HG02884 (cell line): ENCODE measurements at regions not wholly inside any gene's neighbourhood (a gene's known extent, or its start where the extent isn't known, plus 50 kb on each side); places are given as distances from the start of the nearest gene placed in this dataset.

Experiments
- ATAC-seq: cut with Tn5 transposase; IDR thresholded peaks from one replicate; pipeline ENCODE4 v1.9.1; 2021; ENCODE audit warnings: mild to moderate bottlenecking, moderate library complexity; ENCODE audit not compliant: unreplicated experiment

DNA sequence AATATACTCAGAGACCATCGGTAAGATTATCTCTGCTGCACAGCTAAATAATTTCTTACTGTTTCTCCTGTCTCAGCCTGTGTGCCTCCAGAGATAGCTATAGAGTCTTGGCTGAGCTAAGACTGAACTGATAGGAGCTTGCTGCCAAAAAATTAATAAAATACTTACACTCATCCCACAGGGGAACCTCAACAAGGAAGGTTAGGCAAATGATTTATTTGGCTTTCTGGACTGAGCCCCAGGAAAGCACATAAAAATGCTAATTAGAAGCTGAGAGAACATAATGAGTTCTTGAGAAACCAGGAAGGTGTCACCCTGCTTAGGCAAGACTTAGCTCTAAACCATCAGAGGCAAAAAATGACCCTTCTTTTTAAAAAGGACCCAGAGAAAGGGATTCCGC, 534.5 kb downstream of the TNS3 start:
- ATAC-seq = no peak

DNA sequence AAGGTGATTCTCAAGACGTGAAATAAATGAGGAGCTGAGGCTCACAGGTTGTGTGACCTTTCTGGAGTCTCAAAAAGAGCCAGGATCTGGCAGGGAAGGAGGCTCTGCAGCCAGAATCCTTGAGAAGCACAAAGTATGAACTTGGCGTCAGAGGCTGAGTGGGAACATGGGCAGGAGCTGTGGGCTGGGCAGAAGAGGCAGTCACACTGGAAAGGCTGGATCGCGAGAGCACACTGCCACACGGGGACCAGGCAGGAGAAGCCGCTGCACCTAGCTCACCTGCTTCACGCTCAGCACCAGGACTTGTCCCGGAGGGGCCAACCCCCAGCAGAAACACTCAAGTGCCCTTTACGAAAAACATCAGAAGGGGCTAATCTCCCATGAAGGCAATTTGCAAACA, 535.0 kb downstream of the TNS3 start:
- ATAC-seq = no peak

DNA sequence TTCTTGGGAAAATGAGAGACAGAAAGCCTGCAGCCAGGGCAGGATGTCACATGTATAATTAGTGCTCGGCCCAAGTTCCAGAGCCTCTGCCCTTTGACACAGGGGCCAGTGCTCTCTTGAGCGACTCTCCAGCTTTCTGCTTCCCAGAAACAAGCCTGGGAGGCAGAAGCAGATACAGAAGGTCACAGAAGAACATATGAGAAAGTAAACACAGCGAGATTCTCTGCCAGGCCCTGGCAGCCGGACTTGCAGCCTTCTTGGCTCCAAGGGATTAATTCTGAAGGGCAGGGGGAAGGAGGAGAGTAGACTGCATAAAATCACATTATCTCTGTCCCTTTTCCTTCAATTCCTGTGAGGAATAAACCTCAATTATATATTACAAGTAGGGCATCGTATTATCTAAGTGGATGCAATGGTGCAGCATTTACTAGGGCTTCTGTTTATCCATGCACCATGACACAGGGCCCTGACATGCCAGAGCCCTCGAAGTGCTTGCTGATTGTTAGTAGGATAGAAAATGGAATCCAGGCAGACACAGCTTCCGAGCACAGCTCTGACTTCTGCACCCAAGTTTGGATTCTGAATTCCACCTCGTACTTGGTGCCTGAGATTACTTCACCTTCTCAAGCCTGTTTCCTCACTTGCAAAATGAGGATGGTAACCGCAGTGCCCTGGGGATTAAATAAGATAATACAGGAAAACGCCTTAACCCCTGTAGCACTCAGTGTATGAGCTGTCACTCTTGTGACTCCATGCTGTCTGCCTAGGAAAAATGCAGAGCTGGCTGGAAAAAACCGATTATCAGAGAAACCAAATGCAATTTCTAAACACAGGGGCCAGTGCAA, 536.5 kb downstream of the TNS3 start:
- no peak for ATAC-seq

DNA sequence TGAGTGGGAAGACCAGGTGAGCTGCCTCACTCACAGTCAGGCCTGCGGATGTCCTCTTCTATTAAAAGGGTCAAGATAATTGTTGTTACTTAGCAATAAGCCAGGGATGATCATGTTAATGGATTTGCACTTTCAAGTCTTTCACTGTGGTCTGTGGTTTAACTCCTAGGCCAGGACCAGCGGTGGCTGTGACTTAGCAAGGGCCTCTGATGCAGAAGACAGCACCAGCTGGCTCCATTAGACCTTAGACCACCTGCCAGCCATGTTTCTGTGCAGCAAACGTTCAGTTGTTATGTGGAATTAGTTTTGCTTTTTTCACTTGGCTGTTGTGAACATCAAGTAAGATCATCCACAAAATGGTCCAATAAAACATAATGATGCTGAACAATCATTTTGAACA, 537.3 kb downstream of the TNS3 start:
- ATAC-seq = no peak

DNA sequence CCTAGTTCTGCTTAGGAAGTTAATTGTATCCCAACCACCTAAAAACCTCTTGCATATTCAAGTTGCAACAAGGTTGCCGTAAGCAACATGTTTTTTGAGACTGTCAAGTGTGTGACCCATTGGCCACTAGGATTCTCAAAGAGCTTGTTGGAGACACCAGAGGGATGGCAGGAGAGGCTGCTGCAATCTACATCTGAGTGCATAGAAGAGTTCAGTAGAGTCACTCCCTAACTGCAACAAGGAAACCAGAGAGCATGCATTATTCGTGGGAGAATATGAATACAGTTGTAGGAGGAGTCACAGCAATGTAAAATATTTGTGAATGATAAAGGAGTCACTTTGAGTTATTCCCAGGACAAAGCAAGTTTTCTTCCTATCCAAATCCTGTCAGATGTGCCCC, 538.6 kb downstream of the TNS3 start:
- no peak for ATAC-seq

DNA sequence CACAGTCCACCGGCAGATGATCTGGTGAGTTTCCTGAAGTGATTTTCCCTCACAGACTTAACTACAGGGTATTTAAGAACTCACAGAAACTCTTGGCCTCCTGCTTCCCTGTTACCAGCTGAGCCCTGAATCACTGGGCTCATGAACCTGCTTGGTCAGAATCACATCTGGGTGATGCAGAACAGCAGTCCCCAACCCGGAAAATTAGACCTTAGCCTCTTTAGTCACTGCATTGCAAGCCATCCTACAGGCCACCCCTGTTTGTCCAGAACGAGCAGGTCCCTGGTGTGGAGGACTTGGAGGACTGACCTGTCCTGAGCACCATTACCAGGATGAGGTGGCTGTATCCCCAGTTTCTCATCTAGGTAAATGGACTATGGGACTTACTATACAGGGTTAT, 539.2 kb downstream of the TNS3 start:
- no peak for ATAC-seq

DNA sequence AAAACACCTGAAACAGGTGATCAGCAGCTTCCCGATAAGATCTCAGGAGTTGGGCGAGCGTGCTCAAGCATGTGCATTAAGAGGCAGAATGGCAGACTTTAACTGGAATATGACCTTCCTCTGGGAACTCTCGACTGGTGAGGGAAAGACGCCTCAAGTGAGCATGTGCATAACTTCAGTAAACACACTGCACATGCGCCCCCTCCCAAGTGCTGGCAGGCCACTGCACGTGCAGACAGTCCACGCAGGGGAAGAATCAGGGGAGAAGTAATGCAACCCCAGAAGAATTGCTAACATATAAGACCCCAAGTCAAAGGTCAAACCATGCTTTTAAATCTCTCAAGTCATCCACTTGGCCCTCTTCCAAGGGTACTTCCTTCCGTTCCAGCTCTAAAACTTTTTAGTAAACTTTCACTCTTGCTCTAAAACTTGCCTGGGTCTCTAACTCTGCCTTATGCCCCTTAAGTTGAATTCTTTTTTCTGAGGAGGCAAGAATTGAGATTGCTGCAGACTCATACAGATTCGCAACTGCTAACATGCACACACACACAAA, 541.0 kb downstream of the TNS3 start:
- ATAC-seq = no peak

DNA sequence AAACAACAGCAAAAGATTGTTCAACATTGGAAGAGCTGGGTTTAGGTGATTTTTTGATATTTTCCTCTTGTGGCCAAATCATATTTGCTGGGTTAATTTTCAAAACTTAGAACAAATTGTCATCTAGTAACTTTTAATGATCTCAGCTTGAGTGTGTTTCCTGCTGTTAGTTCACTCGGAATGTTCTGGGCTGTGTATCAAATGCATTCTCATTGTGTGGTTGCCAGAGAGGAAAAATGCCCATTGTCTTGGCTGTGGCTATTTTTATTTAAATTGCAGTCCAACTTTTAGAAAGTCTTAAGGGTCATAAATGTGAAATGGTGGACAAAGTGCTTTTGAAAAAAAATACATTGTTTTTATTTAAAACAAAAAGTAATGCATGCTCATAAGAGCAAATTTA, 542.0 kb downstream of the TNS3 start:
- ATAC-seq = no peak

DNA sequence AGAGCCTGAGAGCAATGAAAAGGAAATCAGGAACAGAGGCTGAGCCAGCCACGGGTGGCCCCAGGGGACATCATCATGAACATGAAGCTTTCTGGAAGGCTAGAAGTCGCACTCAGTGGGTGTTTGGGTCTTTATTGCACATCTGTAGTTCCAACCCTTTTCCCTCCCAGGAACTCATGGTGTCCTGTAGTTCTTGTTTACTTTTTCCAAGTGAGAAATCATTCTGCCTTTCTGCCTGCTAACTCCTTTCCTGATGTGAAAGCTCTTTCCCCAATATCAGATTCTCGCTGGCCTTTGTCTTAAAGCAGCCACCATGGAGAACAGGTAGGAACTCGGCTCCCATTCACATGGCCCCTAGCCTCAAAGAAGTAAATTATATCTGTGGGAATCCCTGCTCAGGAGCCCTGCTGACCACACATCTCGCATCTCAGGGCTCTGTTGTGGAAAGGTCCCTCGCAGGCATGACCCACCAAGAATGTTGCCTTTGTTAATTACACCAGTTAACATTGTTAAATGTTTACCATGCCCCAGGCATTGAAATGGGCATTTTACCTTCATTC, 542.7 kb downstream of the TNS3 start:
- no peak for ATAC-seq

DNA sequence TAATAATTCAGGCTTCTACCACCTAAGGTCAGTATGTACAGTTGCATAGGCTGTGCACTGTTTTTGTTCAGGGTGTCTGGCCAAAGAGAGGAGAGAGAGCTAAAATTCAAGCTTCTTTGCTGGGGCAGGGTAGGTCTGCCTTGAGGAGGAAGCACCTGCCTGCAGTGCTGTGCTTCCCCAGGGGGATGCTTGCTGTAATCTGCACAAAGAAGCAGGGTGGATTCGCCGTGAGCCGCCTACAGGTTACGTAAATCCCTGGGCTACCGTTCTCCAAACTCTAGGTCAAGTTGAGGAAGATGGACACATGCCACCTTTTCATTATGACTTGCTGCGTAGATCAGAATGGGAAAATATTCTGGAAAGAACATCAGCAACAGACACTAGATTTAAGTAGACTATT, 543.3 kb downstream of the TNS3 start:
- ATAC-seq = no peak

DNA sequence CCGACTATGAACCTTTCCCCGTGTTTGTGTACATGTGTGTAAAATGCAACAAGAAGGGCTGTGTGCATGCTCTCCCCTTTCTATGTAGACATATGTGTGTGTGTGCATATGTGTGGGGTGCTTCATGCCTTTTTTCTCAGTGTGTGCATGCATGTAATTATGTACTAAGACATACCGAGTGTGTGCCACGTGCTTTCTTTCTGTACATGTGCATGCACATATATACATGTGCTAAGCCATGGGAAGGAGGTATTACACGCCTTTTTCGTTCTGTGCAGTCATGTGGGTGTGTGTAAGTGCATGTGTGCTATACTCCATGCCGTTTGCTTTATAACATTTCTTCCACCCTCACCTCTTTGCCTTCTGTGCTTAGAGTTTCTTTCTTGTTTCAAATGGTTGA, 544.3 kb downstream of the TNS3 start:
- no peak for ATAC-seq

DNA sequence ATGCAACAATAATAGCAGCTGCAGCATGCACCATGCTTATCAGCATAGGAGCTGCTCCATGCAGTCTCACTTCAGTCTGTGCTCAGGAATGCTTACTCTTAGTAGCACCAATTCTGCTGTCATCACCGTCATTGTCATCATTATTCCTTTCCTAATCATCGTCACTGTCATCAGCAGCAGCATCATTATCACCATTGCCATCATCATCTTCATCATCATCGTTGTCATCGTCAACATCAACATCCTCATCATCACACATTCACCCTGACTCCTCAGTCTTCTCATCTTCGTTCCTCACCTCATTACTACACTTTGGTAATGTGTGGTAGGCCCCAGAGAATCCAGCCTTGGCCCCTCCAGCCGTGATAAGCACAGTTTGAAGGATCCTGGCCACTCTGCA, 545.0 kb downstream of the TNS3 start:
- ATAC-seq = no peak

DNA sequence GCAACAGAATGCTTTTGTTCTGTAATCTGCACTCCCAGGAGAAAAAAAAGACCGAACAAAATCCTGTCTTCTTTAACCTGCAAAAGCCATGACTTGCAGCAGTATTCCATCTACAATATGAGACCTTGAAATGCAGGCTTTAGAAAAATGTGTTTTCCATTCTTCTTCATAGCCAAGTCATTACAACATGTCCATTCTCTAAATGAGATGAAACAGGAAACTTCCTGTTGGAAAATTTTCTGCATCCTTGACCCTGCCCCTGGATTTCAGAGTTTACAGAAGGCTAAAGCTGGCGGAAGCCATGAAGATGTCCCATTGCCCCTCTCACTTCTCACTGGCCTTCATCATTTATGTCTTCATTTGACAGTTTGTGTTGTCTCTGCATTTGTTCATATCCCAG, 546.4 kb downstream of the TNS3 start:
- ATAC-seq = no peak

DNA sequence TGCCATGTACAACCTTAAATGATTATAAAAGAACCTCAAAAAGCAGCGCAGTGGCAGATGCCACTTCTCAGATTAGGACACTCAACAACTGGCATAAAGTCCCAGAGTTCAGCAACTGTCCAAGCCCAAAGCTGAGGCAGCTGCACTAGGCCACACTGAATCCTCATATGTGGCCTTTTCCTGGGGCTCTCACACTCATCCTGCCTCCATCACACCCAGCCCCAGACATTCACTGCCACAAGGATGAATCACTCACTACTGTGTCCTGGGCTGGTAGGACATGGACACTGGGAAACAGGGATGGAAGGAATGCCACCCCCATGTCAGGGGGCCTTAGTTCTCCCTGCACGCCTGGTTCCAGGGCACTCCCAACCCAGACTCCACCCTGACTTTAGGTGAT, 547.7 kb downstream of the TNS3 start:
- no peak for ATAC-seq

DNA sequence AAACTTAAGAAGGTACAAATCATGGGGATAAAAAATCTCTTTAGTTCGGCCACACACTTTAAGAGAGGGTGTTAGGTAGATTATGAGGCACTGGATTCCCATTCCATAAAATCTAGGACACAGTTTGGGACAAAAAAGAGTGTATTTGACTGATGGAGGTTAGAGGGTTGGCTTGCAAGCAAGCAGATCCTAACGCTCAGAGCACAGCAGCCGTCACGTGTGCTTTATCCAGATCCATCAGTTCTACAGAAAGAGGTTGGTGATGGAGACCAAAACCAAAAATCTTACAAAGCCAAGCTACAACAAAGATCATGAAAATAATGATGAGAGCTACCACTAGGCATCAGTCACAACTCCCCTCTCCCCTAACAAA, 549.4 kb downstream of the TNS3 start:
- ATAC-seq = no peak

DNA sequence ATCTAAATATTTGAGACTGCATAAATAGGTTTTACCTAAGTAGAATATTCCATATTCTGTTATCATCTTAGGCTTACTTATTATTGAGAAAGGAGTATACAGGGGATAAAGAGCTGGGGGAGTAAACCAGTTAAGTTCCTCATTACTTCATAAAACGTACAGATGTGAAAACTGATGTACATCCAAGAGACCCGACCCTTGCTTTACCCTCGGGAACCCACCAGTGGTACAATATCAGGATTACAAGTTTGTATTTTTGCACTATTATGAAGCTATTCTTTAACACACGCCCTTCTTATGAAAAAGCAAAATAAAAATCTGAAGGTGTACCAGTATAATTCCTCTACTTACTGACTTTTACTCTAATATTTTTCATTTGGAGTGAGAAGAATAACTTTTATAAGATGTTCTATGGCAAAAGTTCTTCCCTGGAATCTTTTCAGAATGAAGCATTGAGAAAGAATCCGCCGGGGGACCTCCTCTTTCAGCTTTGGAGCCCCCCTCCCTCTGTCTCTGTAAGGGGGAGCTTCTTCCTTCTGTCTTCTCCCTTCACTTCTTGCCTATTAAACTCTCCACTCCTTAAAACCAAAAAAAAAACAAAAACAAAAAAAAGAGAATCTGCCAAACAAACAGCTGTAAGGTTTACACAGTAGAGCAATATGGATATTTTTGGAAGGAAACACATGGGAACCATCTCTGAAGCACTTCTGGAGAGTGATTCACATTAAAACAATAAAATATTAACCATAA, 550.0 kb downstream of the TNS3 start:
- ATAC-seq = no peak

DNA sequence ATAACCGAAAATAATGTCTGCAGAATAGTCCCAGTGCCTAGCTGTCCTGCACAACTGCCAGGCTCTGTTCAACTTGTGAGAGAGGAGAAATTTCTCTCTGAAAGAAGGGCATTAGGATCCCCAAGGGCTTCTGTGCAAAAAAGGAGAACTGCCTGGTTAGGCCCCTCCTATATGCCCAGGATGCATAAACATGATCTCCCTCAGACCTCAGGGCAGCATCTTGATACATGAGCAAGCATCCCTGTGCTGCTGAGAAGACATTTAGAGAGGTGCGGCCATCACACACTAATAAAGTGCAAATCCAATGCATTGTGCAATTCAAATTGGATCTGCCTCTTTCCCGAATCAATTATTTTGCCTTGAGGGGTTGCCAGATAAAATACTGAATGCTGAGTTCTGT, 553.6 kb downstream of the TNS3 start:
- no peak for ATAC-seq

DNA sequence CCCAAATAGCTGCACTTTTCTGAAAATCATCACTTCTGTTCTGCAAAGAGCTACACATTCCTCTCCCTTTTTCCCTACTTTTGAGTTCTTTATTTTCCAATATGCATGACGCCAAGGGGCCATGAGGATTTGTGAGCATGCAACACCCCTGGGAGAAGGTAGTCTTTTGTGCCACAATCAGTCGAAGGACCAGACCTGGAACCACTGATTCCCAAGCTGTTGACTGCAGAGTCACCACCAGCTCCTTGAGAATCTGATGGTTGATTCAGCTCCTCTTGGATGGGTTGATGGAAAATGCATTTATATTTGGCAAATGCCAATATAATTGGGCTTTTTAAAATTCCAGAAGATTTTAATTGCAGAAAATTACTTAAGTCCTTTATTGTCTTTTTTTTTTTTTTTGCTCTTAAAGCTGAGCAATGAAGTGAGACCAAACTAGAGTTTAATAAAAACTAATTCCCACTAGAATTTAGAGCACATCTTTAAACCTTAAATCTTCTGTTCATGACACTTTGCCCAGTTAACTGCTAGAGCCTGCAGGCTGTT, 554.1 kb downstream of the TNS3 start:
- ATAC-seq = no peak

DNA sequence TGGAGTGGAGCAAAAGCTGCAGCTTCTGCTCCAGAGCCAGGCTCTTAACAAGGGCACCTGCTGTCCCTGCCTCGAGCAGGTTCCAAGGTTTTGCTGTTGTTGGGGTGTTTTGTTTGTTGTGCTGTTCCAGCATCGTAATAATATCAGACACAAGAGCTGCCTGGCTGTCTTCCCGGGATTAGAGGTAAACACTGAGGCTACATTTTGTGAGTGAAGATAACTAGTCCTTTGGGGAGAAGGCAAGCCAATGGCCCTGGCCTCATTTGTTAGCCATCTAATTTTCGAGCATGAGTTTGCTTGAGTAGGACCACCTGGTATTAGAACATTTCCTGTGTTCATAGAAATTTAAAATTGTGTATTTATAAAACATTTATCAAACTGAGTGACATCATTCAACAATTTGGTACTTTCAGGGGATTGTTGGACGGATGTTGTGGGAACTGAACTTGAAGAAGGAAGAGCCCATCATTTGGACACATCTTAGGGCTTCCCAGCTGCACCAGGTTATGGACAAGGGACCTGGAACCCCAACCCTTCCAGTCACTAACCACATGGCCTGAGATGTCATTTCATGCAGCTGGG, 555.0 kb downstream of the TNS3 start:
- no peak for ATAC-seq

DNA sequence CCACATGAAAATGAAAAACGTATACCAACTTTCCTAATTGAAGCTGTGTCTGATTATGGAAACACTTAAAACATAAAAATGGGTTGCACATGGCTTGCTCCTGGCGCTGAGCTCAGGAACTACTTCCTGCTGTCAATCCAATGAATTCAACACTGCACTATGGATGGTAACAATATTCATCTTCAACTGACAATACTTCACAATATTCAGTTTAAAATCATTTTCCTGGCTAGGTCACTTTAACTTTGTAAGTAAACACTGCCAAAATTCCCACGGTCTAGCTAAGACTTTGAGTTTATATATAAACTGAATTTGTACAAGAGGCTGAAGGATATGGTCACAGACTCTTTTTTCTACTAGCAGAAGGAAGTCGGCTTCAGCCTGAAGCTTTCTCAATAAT, 556.9 kb downstream of the TNS3 start:
- ATAC-seq = no peak

DNA sequence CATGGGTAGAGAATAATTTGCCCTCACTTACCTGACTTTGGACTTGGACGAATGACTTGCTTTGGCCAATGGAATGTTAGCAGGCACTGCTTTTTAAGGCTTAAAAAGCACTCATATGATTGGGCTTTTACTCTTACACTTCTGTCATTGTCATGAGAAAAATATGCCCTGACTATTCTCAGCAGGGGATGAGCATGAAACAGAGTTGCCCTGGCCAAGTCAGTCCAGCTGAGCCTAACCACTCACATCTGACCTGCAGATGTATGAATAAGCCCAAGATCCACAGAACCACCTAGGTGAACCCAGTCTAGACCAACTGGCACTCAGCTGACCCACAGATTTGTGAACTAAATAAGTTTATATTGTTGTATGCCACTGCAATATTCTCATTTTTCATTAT, 573.5 kb downstream of the TNS3 start:
- no peak for ATAC-seq
